MM.1S (cell line): ENCODE measurements at regions not wholly inside any gene's neighbourhood (a gene's known extent, or its start where the extent isn't known, plus 50 kb on each side); places are given as distances from the start of the nearest gene placed in this dataset.

Experiments used
- EZH2 ChIP-seq: fragments of 300-600 bp; sonication (generic); optimal IDR thresholded peaks from 2 replicates; pipeline ENCODE3; 2017; ENCODE audit warnings: low read depth, mild to moderate bottlenecking, antibody characterized with exemption, low read length, mixed read lengths
- TF ChIP-seq, protein P1 (sequence below): fragments of 300-600 bp; sonication (generic); IDR thresholded peaks from 2 replicates; pipeline ENCODE4 v1.5.1; 2016; ENCODE audit warnings: antibody characterized with exemption, low read length, mixed read lengths

DNA sequence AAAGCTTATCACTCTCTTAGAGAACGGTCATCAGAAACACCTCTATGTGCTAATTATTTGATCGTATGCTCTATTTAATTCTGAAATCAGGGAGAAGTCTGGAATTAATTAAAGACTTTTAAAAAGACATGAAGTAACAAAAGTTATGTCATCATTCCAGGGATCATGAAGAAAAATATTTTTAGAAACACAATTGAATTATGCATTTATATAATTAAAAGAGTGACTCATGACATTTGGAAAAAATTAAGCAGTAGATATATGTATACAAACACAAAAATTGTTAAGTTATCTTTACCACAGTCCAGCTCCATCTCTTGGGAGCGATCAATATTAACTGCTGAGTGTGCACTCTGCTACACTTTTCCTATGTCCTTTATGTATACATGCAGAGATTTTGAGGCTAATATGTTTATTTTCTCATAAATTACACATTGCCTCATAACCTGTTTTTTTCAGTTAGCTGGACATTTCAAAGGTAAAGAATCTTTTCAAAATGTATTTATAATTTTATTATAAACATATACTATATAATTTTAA, 717.7 kb downstream of the GBE1 start:
- TF ChIP-seq, protein P1, sequence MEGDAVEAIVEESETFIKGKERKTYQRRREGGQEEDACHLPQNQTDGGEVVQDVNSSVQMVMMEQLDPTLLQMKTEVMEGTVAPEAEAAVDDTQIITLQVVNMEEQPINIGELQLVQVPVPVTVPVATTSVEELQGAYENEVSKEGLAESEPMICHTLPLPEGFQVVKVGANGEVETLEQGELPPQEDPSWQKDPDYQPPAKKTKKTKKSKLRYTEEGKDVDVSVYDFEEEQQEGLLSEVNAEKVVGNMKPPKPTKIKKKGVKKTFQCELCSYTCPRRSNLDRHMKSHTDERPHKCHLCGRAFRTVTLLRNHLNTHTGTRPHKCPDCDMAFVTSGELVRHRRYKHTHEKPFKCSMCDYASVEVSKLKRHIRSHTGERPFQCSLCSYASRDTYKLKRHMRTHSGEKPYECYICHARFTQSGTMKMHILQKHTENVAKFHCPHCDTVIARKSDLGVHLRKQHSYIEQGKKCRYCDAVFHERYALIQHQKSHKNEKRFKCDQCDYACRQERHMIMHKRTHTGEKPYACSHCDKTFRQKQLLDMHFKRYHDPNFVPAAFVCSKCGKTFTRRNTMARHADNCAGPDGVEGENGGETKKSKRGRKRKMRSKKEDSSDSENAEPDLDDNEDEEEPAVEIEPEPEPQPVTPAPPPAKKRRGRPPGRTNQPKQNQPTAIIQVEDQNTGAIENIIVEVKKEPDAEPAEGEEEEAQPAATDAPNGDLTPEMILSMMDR, result no peak
- TF ChIP-seq EZH2, result no peak
